PC-9 (cell line): ENCODE measurements at regions not wholly inside any gene's neighbourhood (a gene's known extent, or its start where the extent isn't known, plus 50 kb on each side); places are given as distances from the start of the nearest gene placed in this dataset.

Experiments used
- CTCF ChIP-seq: fragments of 200-600 bp; sonication (generic); conservative IDR thresholded peaks from 2 replicates; pipeline ENCODE4 v1.6.1; 2017; ENCODE audit warnings: mixed run types, antibody characterized with exemption, mild to moderate bottlenecking, moderate library complexity
- EZH2 ChIP-seq: fragments of 200-600 bp; sonication (generic); IDR thresholded peaks from 2 replicates; pipeline ENCODE4 v1.8.0; 2017; ENCODE audit warnings: antibody characterized with exemption, low read depth

GRCh38 chr1:190616235-190616634, 138.6 kb upstream of the BRINP3 start:
- TF ChIP-seq CTCF (no peak), EZH2 (no peak)
